ENCODE measurements at regions not wholly inside any gene's neighbourhood (a gene's known extent, or its start where the extent isn't known, plus 50 kb on each side); places are given as distances from the start of the nearest gene placed in this dataset.

DNA sequence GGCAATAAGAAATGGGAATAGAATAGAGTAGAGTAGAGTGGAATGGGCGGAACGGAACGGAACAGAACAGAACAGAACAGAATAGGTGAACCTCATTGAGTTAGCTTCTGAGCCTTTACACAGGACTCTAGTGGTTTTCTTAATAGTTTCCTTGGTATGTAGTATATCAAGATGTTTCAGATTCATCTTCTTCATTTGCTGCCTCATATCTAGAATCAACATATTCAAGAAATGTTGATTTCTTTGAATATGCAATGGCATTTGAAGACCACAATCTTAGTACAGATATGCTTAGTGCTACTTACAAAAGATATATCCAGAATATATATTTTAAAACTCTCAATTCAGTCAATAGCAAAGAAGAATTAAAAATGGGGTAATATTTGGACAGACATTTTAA is 133.8 kb downstream of the TSEN15 start:
- H3K4me1 ChIP-seq (ENCODE audit: control insufficient read depth, insufficient read depth, low read length) = no peaks in the 10 kb centered on the region
- BruUV-seq (replicated peaks) = no TSS peak
- intact Hi-C loops (cut with micrococcal nuclease) = no loop called here

More for the DNA sequence above, 133.8 kb downstream of the TSEN15 start:
- ATAC-seq (ENCODE audit: low read depth) (no peak), DNase-seq (no peak)
- Histone ChIP-seq H4K5ac (ENCODE audit: low read depth, low read length) (no peak overlapping the region), H3K36me3 (ENCODE audit: control insufficient read depth, insufficient read depth, low read length) (no peaks in the 10 kb centered on the region), H3K56ac (ENCODE audit: extremely low read depth, insufficient read depth, low read length) (no peak overlapping the region), H2AK5ac (ENCODE audit: low read depth, low read length) (no peak overlapping the region), H3K9ac (ENCODE audit: low read depth, low read length) (no peak overlapping the region), H2BK20ac (ENCODE audit: low read depth, low read length) (no peak overlapping the region), H3K9me3 (ENCODE audit: control insufficient read depth, insufficient read depth, low read length) (no peaks in the 10 kb centered on the region), H4K20me1 (ENCODE audit: insufficient read depth, low read length) (no peaks in the 10 kb centered on the region), H2BK5ac (ENCODE audit: low read depth, low read length, poor library complexity, severe bottlenecking) (no peak overlapping the region), H3K27me3 (ENCODE audit: control insufficient read depth, insufficient read depth, low read length) (peaks cover 4% of the 10 kb centered on the region; the same call in 1 of the 2 replicates), H2BK15ac (ENCODE audit: low read depth, low read length) (no peak overlapping the region), H3K4me2 (ENCODE audit: low read depth, low read length) (no peak overlapping the region), H2AFZ (replicated peaks; ENCODE audit: low read length, poor library complexity) (no peak overlapping the region), H4K91ac (ENCODE audit: insufficient read depth, low read depth, low read length) (no peak overlapping the region), H3K27ac (ENCODE audit: insufficient read depth, low read length) (no peak overlapping the region), H3K18ac (ENCODE audit: low read depth, low read length) (no peak overlapping the region), H3K79me1 (ENCODE audit: low read depth in 1 of 2, low read length in 2 of 2) (no peaks in the 10 kb centered on the region), H4K8ac (ENCODE audit: low read depth in 2 of 2, low read length in 2 of 2) (no peak overlapping the region), H3K23ac (ENCODE audit: low read depth, low read length) (no peak overlapping the region), H2BK120ac (ENCODE audit: low read depth, low read length) (no peak overlapping the region), H3K4me3 (ENCODE audit: insufficient read depth, low read depth, low read length) (no peak overlapping the region), H3K9me1 (ENCODE audit: insufficient read depth, low read length) (no peaks in the 10 kb centered on the region), H2AK9ac (replicated peaks; ENCODE audit: low read depth, low read length, poor library complexity) (no peak overlapping the region), H3K4ac (ENCODE audit: low read depth, low read length) (no peak overlapping the region), H3K14ac (replicated peaks; ENCODE audit: low read depth, low read length) (no peak overlapping the region)
- no peak for TF ChIP-seq POLR2A (IDR thresholded peaks at IDR 0.05; ENCODE audit: low read depth, low read length)
- TF ChIP-seq CTCF (conservative IDR thresholded peaks at IDR 0.05; ENCODE audit: low read depth, low read length) = no peak
- TF ChIP-seq NFE2L2 (IDR thresholded peaks at IDR 0.05; ENCODE audit: low read depth, low read length) = no peak
- TF ChIP-seq BHLHE40 (IDR thresholded peaks at IDR 0.05; ENCODE audit: low read depth, low read length) = no peak
- ChIA-PET CTCF (no interaction called here), POLR2A (ENCODE audit: unreplicated experiment) (no interaction called here)
- no CpG with 5 or more reads among the region's 3 CpGs for WGBS, 2 experiments (ENCODE audit: extremely low coverage in 2 of 2, insufficient read length in 1 of 2)
- dilution Hi-C loops (cut with HindIII; ENCODE audit: low sequenced_read_pairs, unreplicated experiment) (no loop called here), in situ Hi-C loops (cut with MboI; ENCODE audit: low sequenced_read_pairs) (no loop called here)
